Activated CD4-positive, alpha-beta T cell treated with anti-CD3 and anti-CD28 coated beads, Interleukin-2, Interleukin-6, amounts not matched to agents 100 ng/mL and 50 ng/mL, durations not matched to agents 16 hours and 8 hours (primary cell): ENCODE measurements at regions not wholly inside any gene's neighbourhood (a gene's known extent, or its start where the extent isn't known, plus 50 kb on each side); places are given as distances from the start of the nearest gene placed in this dataset.

Source experiments
- DNase-seq: peaks from one replicate; pipeline ENCODE4 v3.0.0-alpha.2; 2020

GRCh38 chr6:45791211-45792168 is 224.2 kb downstream of the CLIC5 start:
- no peak for DNase-seq

- DNase-seq: no peak
These were observed 226.4 kb downstream of the CLIC5 start for GRCh38 chr6:45789238-45789637.

GRCh38 chr6:45787384-45787783 is 228.3 kb downstream of the CLIC5 start:
- DNase-seq: no peak

GRCh38 chr6:45786355-45786781 is 229.3 kb downstream of the CLIC5 start:
- DNase-seq: no peak

GRCh38 chr6:45784250-45784649 is 231.4 kb downstream of the CLIC5 start:
- no peak for DNase-seq

- no peak for DNase-seq
These were observed 231.9 kb downstream of the CLIC5 start for GRCh38 chr6:45783716-45784115.

GRCh38 chr6:45781890-45782289 is 233.8 kb downstream of the CLIC5 start:
- no peak for DNase-seq

GRCh38 chr6:45780523-45780922 is 235.1 kb downstream of the CLIC5 start:
- DNase-seq: no peak

GRCh38 chr6:45775026-45775697 is 240.5 kb downstream of the CLIC5 start:
- no peak for DNase-seq

GRCh38 chr6:45773906-45774305 is 241.8 kb downstream of the CLIC5 start:
- DNase-seq: no peak

GRCh38 chr6:45772886-45773495 is 242.7 kb downstream of the CLIC5 start:
- DNase-seq: no peak

GRCh38 chr6:45772051-45772450 is 243.6 kb downstream of the CLIC5 start:
- DNase-seq: no peak

- no peak for DNase-seq
These were observed 252.4 kb downstream of the CLIC5 start for GRCh38 chr6:45763281-45763680.

GRCh38 chr6:45759472-45759810 is 256.2 kb downstream of the CLIC5 start:
- DNase-seq: no peak

GRCh38 chr6:45758787-45759471 is 256.7 kb downstream of the CLIC5 start:
- no peak for DNase-seq

GRCh38 chr6:45757443-45758130 is 258.1 kb downstream of the CLIC5 start:
- no peak for DNase-seq

- DNase-seq: no peak
These were observed 259.1 kb downstream of the CLIC5 start for GRCh38 chr6:45756606-45757005.

GRCh38 chr6:45754432-45754831 is 261.2 kb downstream of the CLIC5 start:
- DNase-seq: no peak

- DNase-seq: no peak
These were observed 269.6 kb downstream of the CLIC5 start for GRCh38 chr6:45746046-45746445.

GRCh38 chr6:45743028-45743615 is 272.5 kb downstream of the CLIC5 start:
- DNase-seq: no peak

- no peak for DNase-seq
These were observed 273.1 kb downstream of the CLIC5 start for GRCh38 chr6:45742591-45742990.
